ENCODE measurements at regions not wholly inside any gene's neighbourhood (a gene's known extent, or its start where the extent isn't known, plus 50 kb on each side); places are given as distances from the start of the nearest gene placed in this dataset.

DNA sequence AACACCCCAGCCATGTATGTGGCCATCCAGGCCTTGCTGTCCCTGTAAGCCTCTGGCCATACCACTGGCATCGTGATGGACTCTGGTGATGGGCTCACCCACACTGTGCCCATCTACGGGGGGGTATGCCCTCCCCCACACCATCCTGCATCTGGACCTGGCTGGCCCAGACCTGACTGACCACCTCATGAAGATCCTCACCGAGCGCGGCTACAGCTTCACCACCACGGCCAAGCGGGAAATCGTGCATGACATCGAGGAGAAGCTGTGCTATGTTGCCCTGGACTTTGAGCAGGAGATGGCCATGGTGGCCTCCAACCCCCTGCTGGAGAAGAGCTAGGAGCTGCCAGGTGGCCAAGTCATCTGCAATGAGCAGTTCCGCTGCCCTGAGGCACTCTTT is 80.4 kb upstream of the ZCCHC2 start:
- no peak overlapping the region for H3K27ac Mint-ChIP-seq
- no peaks in the 10 kb centered on the region for H3K4me1 Mint-ChIP-seq
- H3K9me3 Mint-ChIP-seq = no peaks in the 10 kb centered on the region
- H3K4me3 Mint-ChIP-seq = no peak overlapping the region
- no peak for DNase-seq (ENCODE audit: low spot score in 2 of 2, unreplicated experiment in 2 of 2)
- H3K27me3 Mint-ChIP-seq (ENCODE audit: low read depth) = peaks cover 2% of the 10 kb centered on the region
- no peaks in the 10 kb centered on the region for H3K36me3 Mint-ChIP-seq
- TF ChIP-seq, protein P1, sequence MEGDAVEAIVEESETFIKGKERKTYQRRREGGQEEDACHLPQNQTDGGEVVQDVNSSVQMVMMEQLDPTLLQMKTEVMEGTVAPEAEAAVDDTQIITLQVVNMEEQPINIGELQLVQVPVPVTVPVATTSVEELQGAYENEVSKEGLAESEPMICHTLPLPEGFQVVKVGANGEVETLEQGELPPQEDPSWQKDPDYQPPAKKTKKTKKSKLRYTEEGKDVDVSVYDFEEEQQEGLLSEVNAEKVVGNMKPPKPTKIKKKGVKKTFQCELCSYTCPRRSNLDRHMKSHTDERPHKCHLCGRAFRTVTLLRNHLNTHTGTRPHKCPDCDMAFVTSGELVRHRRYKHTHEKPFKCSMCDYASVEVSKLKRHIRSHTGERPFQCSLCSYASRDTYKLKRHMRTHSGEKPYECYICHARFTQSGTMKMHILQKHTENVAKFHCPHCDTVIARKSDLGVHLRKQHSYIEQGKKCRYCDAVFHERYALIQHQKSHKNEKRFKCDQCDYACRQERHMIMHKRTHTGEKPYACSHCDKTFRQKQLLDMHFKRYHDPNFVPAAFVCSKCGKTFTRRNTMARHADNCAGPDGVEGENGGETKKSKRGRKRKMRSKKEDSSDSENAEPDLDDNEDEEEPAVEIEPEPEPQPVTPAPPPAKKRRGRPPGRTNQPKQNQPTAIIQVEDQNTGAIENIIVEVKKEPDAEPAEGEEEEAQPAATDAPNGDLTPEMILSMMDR (IDR thresholded peaks at IDR 0.05; ENCODE audit: unreplicated experiment) = no peak

DNA sequence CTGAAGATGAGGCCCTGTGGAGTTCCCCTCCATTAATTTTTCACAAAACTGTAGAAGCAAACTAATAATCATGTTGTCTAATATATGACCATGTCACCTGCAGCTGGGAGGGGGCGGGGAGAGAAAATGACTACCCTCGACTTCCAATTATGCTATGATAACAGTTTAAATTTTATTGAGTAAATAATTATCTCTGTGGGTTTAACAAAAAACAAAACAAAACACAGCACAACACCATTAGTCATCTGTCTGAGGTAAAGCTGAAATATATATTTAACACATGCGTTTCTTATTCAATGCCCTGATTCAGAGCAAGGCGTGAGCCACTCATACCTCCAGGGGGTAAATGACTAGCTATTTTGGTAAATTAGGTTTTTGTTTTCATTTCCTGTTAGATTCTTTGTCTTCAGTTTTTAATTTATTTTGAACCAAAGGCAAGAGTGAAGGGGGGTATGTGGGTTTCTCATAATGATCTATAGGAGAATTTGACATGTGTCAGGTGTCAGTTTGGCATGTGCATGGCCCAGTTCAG is 77.4 kb upstream of the ZCCHC2 start:
- no peak overlapping the region for H3K4me3 Mint-ChIP-seq
- no peak for DNase-seq (ENCODE audit: low spot score in 2 of 2, unreplicated experiment in 2 of 2)
- no peaks in the 10 kb centered on the region for H3K4me1 Mint-ChIP-seq
- no peaks in the 10 kb centered on the region for H3K27me3 Mint-ChIP-seq (ENCODE audit: low read depth)
- no peaks in the 10 kb centered on the region for H3K36me3 Mint-ChIP-seq
- H3K9me3 Mint-ChIP-seq = peaks cover 6% of the 10 kb centered on the region
- TF ChIP-seq, protein P1 (IDR thresholded peaks at IDR 0.05; ENCODE audit: unreplicated experiment) = no peak
- no peak overlapping the region for H3K27ac Mint-ChIP-seq

DNA sequence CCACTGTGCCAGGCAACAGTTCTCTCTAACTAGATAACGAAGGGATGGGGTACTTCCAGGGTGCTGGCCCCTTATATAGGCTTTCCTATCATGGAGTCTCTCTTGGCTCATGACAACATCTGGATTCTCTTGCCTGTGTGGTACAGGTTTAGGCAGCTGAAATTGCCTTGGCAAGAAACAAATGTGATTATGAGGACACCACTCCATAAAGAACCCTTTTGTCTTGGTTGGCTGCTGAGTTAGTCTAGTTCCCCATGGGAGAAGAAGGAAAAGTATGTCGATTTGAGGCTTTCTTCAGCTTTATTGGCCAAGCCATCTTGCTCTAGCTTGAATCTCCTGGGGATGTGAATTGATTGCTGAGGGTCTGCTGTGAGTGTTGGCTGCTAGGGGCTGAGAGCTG is 76.3 kb upstream of the ZCCHC2 start:
- no peak for DNase-seq (ENCODE audit: low spot score in 2 of 2, unreplicated experiment in 2 of 2)
- TF ChIP-seq, protein P1 (IDR thresholded peaks at IDR 0.05; ENCODE audit: unreplicated experiment) = no peak
- Mint-ChIP-seq H3K4me1 (no peaks in the 10 kb centered on the region), H3K36me3 (no peaks in the 10 kb centered on the region), H3K4me3 (no peak overlapping the region), H3K27me3 (ENCODE audit: low read depth) (no peaks in the 10 kb centered on the region), H3K27ac (no peak overlapping the region), H3K9me3 (peaks cover 6% of the 10 kb centered on the region)

DNA sequence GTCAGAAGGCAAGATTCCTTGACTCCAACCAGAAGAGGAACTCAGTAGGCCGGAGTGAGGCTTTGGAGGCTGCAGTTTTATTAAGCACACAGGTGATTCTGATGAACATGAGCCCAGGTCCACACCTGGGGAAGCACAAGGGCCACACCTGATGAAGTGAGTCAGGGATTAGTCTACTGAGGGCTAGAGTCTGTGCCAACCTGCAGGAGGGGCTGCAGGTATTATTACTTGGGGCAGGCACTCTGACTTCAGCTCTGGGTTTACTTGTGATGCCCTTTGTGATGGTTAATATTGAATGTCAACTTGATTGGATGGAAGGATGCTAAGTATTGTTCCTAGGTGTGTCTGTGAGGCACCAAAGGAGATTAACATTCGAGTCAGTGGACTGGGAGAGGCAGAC is 75.2 kb upstream of the ZCCHC2 start:
- Mint-ChIP-seq H3K36me3 (no peaks in the 10 kb centered on the region), H3K27me3 (ENCODE audit: low read depth) (no peaks in the 10 kb centered on the region), H3K9me3 (peaks cover 6% of the 10 kb centered on the region), H3K27ac (no peak overlapping the region), H3K4me1 (no peaks in the 10 kb centered on the region), H3K4me3 (no peak overlapping the region)
- TF ChIP-seq, protein P1 (IDR thresholded peaks at IDR 0.05; ENCODE audit: unreplicated experiment) = no peak
- DNase-seq (ENCODE audit: low spot score in 2 of 2, unreplicated experiment in 2 of 2) = no peak

DNA sequence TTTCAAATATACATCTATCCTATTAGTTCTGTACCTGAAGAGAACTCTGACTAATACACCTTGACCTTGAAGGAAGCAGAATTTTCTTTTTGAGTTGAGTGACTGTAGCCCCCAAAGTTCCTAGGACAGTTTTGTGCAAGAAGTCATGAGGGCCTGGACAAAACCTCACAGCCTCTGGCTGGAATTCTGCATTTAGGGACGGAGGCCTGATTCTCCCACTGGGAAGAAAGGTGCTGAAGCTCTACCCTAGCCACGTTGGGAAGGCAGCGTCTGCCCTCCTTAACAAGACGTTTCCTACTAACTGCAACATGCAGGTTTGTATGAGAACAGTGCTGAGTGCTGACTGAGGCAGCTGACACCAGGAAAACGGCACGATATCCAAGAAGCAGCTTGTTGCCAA is 74.4 kb upstream of the ZCCHC2 start:
- Mint-ChIP-seq H3K27ac (no peak overlapping the region), H3K9me3 (peaks cover 6% of the 10 kb centered on the region), H3K36me3 (no peaks in the 10 kb centered on the region), H3K4me1 (no peaks in the 10 kb centered on the region), H3K4me3 (no peak overlapping the region), H3K27me3 (ENCODE audit: low read depth) (no peaks in the 10 kb centered on the region)
- DNase-seq (ENCODE audit: low spot score in 2 of 2, unreplicated experiment in 2 of 2) = no peak
- TF ChIP-seq, protein P1 (IDR thresholded peaks at IDR 0.05; ENCODE audit: unreplicated experiment) = no peak
